Embryonic facial prominence (tissue), 1 donor: ENCODE measurements at regions not wholly inside any gene's neighbourhood (a gene's known extent, or its start where the extent isn't known, plus 50 kb on each side); places are given as distances from the start of the nearest gene placed in this dataset.

Experiments
- DNase-seq: peaks from one replicate; pipeline ENCODE4 v3.0.0-alpha.2; 2016; ENCODE audit errors: extremely low spot score

- DNase-seq = no peak
These were observed 54.4 kb downstream of the UNCX start for GRCh38 chr7:1286946-1287645.

- DNase-seq = no peak
These were observed 55.1 kb downstream of the UNCX start for GRCh38 chr7:1287752-1288201.

- DNase-seq = no peak
These were observed 55.8 kb downstream of the UNCX start for GRCh38 chr7:1288390-1288995.

DNA sequence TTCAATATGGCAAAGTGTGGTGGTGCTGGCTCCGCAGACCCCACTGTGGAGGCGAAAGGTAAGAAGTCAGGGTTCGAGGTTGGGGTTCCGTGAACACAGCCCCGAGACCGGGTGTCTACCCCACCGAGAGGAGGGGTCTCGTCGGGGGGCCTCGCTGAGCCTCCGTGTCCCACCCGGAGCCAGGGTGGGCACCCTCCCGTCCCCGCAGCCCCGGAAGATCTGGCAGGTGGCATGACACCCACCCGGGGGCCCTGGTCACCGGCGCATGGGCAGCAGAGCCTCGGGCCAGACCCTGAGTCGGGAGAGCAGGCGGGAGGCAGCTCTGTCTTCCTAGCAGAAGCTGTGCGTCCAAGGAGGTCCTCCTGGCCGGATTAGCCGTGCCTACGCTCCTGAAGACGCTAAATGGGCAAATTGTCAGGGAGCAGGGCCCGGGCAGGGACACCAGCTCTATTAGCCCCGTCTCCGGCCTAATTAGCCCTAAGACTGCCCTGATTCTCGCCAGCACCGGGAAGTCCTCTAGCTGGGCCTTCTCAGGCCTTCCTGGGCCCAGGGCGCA lies 56.4 kb downstream of the UNCX start:
- no peak for DNase-seq

DNA sequence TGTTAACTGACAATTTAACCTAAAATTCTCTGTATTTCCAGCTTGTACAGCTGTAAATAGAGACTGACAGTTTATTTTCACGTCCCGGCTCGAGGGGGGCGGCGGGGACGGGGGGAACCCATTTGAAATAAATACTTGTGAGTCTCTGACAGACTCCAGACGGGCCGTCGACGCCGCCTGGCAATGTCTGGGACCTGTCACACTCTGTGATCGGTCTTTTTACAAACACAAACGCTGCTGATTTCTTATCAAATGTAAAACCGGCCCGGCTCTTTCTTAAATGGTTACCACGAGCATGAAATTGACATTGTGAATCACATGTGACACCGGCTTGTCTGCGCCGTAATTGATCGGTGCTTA lies 57.0 kb downstream of the UNCX start:
- DNase-seq = no peak

DNA sequence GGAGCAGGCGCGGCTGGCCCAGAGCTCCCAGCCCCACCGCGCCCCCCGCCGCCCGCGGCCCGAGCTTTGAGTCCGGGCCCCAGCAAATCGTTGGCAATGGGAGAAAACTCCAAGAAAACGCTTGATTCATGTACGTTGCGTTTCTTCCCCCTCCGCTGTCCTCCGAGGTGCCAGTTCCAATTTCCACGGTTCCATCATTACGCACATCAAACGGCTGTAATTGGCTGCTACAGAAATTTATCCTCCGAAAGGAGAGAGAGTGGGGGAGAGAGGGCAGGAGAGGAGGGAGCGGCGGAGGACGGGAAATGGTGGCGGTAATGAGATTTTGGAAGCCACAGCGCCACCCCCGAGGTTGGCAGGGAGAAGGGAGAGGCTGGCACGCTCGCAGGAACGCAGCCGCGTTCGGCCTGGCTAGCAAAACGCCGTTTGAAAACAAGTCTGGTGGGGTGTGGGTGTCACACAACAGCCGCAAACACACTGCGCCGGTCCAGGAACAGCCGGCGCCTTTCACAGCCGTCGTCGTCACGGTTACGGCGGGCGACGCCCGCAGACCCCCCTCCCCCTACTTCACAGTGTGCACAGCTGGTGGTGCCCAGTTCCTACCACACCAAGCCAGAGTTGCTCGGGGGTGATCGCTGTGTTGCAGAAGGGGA lies 57.5 kb downstream of the UNCX start:
- peak; percentile 71 for DNase-seq

DNA sequence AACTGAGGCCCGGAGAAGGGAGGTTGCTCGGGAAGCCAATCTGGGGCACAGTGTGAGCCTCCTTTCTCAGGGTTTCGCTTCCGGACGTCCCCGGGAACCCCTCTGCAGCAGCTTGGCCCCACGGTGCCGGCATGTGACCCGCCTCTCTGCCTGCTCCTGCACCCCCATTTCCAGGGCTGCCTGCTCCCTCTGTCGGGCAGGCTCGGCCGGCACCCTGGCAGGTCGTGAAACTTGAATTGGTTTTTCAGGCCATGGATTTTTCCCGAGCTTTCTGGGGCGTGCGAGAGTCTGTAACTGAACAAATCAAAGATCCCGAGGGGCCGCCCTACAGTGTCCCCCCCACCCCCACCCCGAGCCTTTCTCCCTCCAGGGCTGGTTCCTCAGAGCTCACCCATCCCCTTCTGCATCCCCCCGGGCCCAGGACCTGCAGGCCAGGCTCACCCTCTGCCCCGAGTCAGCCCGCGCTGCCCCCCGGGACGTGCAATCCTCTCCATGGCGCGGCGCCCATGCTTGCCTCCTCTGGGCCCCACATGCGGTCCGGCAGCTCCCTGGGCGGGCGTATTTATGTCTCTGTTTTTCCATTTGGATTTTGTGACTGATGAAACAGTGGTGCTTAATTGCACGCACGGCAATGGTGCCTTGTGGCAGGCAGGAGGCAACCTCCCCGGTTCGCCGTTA lies 58.1 kb downstream of the UNCX start:
- DNase-seq = no peak

- DNase-seq = no peak
These were observed 58.7 kb downstream of the UNCX start for GRCh38 chr7:1291357-1291689.

GRCh38 chr7:1291845-1292765 lies 59.4 kb downstream of the UNCX start:
- DNase-seq = no peak

DNA sequence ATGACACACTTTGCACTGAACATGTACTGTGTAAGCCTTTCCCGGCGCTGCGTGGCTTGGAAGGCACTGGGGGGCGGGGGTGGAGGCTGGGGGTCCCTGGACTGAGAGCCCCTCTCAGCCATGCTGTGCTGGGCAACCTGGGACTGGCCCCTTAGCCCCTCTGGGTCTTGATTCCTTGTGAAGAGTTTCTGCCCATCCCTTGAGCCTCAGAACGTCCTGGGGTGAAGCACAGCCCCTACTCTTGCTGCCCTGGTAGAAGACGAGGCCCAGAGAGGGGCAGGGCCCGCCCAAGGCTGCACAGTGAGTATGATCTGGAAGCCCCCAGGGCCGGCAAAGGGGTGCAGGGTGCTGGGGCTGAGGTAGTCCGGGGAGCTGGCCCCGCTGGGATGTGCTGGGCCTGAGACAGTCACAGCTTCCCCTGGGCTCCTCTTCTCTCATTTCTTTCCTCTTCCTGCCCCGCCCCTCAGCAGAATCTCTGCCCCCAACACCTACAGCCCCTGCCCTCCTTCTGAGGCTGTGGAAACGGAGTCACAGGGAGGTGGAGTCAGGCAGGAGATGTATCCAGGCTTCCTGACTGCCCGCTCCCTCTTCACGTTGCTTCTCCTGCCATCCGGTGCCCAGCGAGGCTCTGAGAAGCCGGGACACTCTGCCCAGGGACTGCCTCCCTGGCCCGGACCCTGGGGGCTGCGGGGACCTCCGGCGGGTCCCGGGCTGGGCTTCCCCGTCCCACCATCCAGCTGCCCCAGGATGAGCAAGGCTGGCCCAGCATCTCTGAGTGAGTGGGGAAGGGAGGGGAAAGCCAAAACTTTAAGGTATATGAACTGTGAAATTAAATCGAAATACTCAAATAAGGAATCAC lies 60.5 kb downstream of the UNCX start:
- no peak for DNase-seq

DNA sequence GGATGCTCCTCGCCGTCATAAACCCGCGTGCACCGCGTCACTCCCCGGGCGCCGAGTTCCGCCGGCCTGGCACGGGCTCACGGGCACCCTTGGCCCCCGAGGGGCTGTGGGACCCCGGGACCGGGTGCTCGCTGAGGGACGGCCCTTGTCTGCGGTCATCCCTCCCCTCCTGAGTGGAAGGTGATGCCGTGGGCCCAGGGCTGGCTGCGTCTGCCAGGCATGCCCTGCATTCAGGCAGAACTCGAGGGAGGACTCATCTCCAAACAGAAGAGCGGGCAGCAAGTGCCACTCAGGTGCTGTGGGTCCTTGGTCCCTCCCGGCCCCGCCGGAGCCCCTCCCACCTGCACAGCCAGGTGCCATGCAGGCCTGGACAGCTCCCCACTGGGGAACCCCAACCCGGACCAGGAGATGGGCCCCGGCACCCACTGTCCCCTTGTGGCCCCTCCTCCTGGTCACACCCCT lies 61.3 kb downstream of the UNCX start:
- no peak for DNase-seq

DNA sequence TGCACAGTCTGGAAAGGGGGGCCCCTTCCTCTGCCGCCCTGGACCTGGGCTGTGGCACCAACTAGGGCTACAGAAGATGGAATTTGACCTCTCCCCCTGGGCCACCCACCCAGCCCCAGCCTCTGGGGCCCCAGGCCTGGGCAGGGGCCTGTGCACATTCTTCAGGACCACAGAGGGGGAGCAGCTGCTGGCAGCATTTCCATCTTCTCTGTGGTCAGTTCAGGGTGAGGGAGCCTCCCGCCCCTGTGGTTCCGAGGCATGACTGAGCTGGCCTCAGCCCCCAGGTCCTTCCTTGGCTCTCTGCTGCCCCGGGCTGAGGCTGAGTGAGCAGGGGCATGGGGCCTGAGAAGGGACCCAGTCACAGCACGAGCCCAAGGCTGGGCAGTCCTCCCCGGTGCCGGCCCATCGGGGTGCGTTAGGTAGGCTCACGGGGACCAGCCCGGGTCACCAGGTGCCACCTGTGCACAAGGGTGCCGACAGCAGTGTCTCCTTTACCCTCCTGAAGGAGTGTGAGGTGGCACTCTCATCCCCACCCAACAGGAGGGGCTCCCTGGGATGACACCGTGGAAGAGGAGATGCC lies 63.2 kb downstream of the UNCX start:
- DNase-seq = no peak

GRCh38 chr7:1296356-1296981 lies 63.8 kb downstream of the UNCX start:
- no peak for DNase-seq

DNA sequence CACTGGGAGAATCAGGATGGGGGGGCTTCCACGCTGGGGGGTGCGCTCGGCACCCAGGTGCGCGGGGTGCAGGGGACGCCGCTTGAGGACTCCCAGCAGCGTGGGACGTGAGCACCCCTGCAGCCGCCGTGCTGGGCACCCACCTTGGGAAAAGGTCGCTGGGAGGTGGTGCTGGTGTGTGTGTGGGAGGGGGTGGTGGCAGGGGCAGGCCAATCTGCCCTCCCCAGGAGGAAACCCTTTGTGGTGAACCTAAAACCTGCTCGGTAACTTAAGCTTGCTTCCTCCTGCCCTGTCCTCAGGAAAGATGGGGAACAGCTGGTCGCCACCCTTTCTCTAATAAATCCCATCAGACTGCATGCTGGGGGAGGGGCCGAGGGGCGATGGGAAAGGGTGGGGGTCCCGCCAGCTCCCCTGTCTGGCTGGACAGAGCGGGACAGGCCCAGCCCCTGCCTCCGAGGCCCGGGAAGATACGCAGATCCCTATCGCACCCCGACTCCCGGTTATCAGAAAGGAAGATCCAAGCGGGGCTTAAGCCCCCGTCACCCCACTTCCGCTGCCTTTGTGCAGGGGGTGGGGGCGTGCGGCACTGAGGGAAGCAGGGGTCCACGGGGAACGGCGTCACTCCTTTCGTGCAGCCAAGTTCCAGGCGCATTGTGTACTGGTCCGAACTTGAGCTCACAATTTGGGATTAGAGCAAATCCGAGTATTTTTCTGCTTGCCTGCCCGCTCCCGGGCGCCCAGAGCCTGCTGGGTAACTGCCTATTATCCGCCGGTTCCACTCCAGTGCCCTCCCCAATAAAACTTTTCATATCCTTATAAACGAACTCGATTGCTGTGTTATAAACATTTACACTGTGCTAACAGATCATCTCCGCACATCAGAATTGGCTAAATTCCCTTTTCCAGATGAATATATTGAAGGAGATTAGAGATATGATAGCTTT lies 64.6 kb downstream of the UNCX start:
- DNase-seq = no peak

- no peak for DNase-seq
These were observed 65.6 kb downstream of the UNCX start for GRCh38 chr7:1298051-1298930.

DNA sequence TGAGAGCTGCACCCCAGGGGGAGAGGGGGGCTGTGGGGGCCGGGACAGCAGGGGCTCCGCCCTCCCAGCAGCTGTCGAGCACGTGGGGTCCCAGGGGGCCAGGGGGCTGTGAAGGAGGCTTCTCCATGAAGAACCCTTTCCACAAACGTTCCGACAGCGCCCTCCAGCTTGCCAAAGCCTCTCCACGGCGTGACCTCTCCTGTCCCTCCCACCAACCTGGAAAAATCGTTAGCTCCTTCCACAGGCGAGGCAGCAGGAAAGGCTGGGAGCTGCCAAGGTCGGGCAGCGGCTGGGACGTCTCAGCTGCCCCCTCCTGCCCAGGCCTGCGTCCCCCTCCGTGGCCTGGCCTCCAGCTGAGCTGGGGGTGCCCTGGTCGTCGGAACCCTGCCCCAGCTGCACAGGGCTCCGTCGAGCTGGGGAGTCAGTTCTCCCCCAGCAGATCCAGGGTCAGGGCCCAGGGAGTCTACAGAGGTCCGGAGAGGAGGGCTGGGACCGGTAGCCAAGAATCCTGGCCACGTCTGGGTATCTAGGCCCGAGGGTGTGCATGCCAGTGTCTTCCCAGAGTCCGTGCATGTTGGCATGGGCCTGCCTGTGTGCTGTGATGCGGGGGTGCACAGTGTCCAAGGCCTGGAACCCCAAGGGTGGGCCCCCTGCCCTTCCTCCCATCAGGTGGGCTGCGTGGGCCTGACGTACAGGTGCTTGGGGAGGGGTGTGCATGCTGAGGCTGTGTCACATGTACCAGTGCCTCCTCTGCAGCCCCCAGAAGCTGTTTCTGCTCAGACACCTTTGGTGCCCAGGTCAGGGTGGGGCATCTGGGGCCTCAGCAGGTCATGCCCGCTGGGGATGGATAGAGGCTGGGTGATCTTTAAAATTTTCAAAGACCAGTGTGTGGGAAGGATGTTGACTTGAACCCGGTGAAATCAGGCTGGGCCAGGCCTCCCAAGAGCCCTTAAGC lies 66.5 kb downstream of the UNCX start:
- no peak for DNase-seq
